ENCODE measurements at regions not wholly inside any gene's neighbourhood (a gene's known extent, or its start where the extent isn't known, plus 50 kb on each side); places are given as distances from the start of the nearest gene placed in this dataset.
"Not testable (repeated sequence)": the region's sequence is repeated elsewhere in the genome, so short reads cannot be mapped to it uniquely, and the experiment has no call there.

DNA sequence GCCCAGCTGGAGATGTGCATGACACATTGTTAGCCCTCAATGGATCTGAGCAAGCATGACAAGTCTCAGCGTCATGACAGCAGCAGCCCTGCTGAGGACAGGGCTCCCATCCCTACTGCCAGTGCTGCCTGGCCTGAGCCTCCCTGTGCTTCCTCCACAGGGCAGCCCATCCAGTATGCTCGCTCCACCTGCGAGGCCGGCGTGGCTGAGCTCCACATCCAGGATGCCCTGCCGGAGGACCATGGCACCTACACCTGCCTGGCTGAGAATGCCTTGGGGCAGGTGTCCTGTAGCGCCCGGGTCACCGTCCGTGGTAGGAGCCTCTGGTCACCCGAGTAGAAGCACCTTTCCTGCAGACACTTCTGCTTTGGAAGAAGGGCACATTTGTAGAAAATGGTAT is 85.8 kb upstream of the OSBPL11 start:
- H3K36me3 ChIP-seq (ENCODE audit: control insufficient read depth, insufficient read depth, low read length), result no peaks in the 10 kb centered on the region
- no peak for DNase-seq
- intact Hi-C loops (cut with micrococcal nuclease; ENCODE audit: unreplicated experiment), result no loop called here
- ChIA-PET POLR2A (no interaction called here), CTCF (no interaction called here)
- no peak overlapping the region for H3K4me3 ChIP-seq (ENCODE audit: low read depth, low read length)
- H3K4me1 ChIP-seq, result no peaks in the 10 kb centered on the region
- no peaks in the 10 kb centered on the region for H3K9me3 Mint-ChIP-seq (ENCODE audit: unreplicated experiment)
- no peak overlapping the region for H3K27ac Mint-ChIP-seq (ENCODE audit: unreplicated experiment)
- no peak overlapping the region for H3K4me3 Mint-ChIP-seq (ENCODE audit: unreplicated experiment)
- no peaks in the 10 kb centered on the region for H3K27me3 Mint-ChIP-seq (ENCODE audit: insufficient read depth, unreplicated experiment)
- H3K4me1 Mint-ChIP-seq (ENCODE audit: low read depth, unreplicated experiment), result peaks cover 7% of the 10 kb centered on the region
- BruUV-seq (replicated peaks), result no TSS peak
- no peaks in the 10 kb centered on the region for H3K36me3 Mint-ChIP-seq (ENCODE audit: insufficient read depth, unreplicated experiment)
- H3K27me3 ChIP-seq (replicated peaks; ENCODE audit: control insufficient read depth, insufficient read depth, low read length), result no peaks in the 10 kb centered on the region
- no peaks in the 10 kb centered on the region for H3K9me3 ChIP-seq
- TF ChIP-seq, protein P1, sequence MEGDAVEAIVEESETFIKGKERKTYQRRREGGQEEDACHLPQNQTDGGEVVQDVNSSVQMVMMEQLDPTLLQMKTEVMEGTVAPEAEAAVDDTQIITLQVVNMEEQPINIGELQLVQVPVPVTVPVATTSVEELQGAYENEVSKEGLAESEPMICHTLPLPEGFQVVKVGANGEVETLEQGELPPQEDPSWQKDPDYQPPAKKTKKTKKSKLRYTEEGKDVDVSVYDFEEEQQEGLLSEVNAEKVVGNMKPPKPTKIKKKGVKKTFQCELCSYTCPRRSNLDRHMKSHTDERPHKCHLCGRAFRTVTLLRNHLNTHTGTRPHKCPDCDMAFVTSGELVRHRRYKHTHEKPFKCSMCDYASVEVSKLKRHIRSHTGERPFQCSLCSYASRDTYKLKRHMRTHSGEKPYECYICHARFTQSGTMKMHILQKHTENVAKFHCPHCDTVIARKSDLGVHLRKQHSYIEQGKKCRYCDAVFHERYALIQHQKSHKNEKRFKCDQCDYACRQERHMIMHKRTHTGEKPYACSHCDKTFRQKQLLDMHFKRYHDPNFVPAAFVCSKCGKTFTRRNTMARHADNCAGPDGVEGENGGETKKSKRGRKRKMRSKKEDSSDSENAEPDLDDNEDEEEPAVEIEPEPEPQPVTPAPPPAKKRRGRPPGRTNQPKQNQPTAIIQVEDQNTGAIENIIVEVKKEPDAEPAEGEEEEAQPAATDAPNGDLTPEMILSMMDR (IDR thresholded peaks at IDR 0.05; ENCODE audit: insufficient read depth in 1 of 2, low read depth in 1 of 2, low read length in 1 of 2, severe bottlenecking in 1 of 2, unreplicated experiment in 1 of 2), result no peak

DNA sequence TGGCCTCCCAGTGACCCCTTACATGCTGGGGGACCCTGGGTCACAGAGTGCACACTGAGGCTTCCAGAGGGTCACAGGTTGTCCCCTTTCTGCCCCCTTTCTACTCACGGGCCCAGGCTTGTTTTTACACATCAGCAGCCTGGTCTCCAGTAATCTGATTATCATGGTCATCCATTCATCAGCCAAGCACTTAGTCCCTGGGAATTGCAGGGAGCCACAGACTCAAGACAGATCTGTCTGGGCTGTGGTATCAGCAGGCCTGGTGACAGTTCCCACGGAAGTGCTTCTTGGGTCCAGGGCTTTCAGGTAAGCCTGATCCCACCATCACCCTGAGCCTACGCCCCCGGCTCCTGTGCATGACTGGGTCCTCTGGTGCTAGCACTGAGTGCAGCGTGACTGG is 86.6 kb upstream of the OSBPL11 start:
- H3K4me3 ChIP-seq (ENCODE audit: low read depth, low read length); BruUV-seq (replicated peaks); intact Hi-C loops (cut with micrococcal nuclease; ENCODE audit: unreplicated experiment); H3K27ac Mint-ChIP-seq (ENCODE audit: unreplicated experiment); H3K27me3 ChIP-seq (replicated peaks; ENCODE audit: control insufficient read depth, insufficient read depth, low read length); H3K9me3 Mint-ChIP-seq (ENCODE audit: unreplicated experiment); DNase-seq; H3K4me1 ChIP-seq; H3K4me1 Mint-ChIP-seq (ENCODE audit: low read depth, unreplicated experiment); H3K36me3 Mint-ChIP-seq (ENCODE audit: insufficient read depth, unreplicated experiment); H3K27me3 Mint-ChIP-seq (ENCODE audit: insufficient read depth, unreplicated experiment); H3K9me3 ChIP-seq; CTCF ChIA-PET; POLR2A ChIA-PET; H3K36me3 ChIP-seq (ENCODE audit: control insufficient read depth, insufficient read depth, low read length); H3K4me3 Mint-ChIP-seq (ENCODE audit: unreplicated experiment): not testable (repeated sequence)

DNA sequence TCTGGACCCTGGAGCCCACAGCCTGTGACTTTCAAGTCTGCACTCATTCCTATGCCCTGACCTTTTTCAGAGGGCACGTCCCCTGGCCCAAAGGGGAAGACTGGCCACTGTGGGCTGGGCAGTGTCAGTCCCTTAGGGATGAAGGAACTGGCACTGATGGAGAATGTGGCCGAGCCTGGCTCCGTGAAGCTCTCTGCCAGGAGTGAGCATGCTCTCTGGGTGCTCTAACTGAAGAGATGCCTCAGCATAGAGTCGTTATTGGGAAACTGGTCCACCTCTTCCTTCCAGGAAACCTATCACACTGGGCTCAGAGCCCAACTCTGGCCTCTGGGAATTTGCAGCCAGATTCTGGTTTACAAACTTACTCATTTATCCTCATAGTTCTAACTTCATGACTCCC is 87.3 kb upstream of the OSBPL11 start:
- intact Hi-C loops (cut with micrococcal nuclease; ENCODE audit: unreplicated experiment); H3K36me3 Mint-ChIP-seq (ENCODE audit: insufficient read depth, unreplicated experiment); H3K4me3 ChIP-seq (ENCODE audit: low read depth, low read length); DNase-seq; H3K4me1 Mint-ChIP-seq (ENCODE audit: low read depth, unreplicated experiment); H3K9me3 Mint-ChIP-seq (ENCODE audit: unreplicated experiment); POLR2A ChIA-PET; H3K4me3 Mint-ChIP-seq (ENCODE audit: unreplicated experiment); H3K9me3 ChIP-seq; H3K36me3 ChIP-seq (ENCODE audit: control insufficient read depth, insufficient read depth, low read length); H3K27me3 ChIP-seq (replicated peaks; ENCODE audit: control insufficient read depth, insufficient read depth, low read length); H3K4me1 ChIP-seq; CTCF ChIA-PET; H3K27me3 Mint-ChIP-seq (ENCODE audit: insufficient read depth, unreplicated experiment); BruUV-seq (replicated peaks); H3K27ac Mint-ChIP-seq (ENCODE audit: unreplicated experiment): not testable (repeated sequence)

DNA sequence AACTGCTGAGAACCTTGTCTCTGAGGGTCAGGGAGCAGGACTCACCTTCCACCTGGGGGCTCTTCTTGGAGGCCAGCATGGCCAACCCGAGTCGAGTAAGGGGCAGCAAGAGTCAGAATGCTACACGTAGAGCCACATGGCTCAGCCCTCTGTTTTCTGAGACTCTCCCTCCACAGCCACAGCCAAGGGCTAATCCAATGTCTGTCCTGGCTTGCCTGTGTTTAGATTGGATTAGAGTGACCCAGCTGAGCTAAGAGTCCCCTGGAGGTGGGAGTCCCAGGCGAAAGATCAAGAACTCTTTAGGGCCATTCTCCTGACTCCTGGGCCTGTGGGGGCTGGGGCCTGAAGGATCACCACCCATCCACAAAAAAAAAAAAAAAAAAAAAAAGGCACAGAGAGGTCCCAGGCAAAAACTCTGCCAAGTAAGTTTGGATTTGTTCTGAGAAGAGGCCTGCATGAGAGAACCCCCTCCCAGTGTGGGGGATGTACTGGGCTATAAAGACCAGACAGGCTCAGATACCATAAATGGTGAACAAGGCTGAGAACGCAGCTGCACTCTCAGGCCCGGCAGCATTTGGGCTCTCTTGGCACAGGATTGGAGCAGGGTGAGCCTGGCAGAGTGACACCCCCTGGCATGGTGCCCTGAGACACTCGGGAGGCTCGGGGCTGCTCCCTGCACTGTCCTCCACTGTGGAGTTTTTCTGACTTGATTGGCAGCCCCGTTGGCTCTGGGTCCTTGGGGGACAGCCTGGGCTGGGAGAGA is 88.0 kb upstream of the OSBPL11 start:
- ChIA-PET POLR2A (no interaction called here), CTCF (no interaction called here)
- Mint-ChIP-seq H3K36me3 (ENCODE audit: insufficient read depth, unreplicated experiment) (no peaks in the 10 kb centered on the region), H3K4me1 (ENCODE audit: low read depth, unreplicated experiment) (no peaks in the 10 kb centered on the region), H3K4me3 (ENCODE audit: unreplicated experiment) (no peak overlapping the region), H3K27me3 (ENCODE audit: insufficient read depth, unreplicated experiment) (no peaks in the 10 kb centered on the region), H3K27ac (ENCODE audit: unreplicated experiment) (no peak overlapping the region), H3K9me3 (ENCODE audit: unreplicated experiment) (no peaks in the 10 kb centered on the region)
- Histone ChIP-seq H3K4me1 (no peaks in the 10 kb centered on the region), H3K27me3 (replicated peaks; ENCODE audit: control insufficient read depth, insufficient read depth, low read length) (no peaks in the 10 kb centered on the region), H3K36me3 (ENCODE audit: control insufficient read depth, insufficient read depth, low read length) (no peaks in the 10 kb centered on the region), H3K9me3 (no peaks in the 10 kb centered on the region), H3K4me3 (ENCODE audit: low read depth, low read length) (no peak overlapping the region)
- intact Hi-C loops (cut with micrococcal nuclease; ENCODE audit: unreplicated experiment), result no loop called here
- BruUV-seq (replicated peaks), result no TSS peak
- DNase-seq, result no peak
- TF ChIP-seq, protein P1 (IDR thresholded peaks at IDR 0.05; ENCODE audit: insufficient read depth in 1 of 2, low read depth in 1 of 2, low read length in 1 of 2, severe bottlenecking in 1 of 2, unreplicated experiment in 1 of 2), result no peak

Measured in Caco-2 (cell line).